SK-N-SH (cell line): ENCODE measurements at regions not wholly inside any gene's neighbourhood (a gene's known extent, or its start where the extent isn't known, plus 50 kb on each side); places are given as distances from the start of the nearest gene placed in this dataset.

Source experiments
- EP300 ChIP-seq, 2 experiments: IDR thresholded peaks; 2 replicates each; pipeline versions ENCODE4 v1.4.0 to v1.6.1; 2012; ENCODE audit warnings: borderline replicate concordance in 1 of 2, low read depth in 1 of 2, low read length in 1 of 2
- EZH2phosphoT487 ChIP-seq: fragments of 200-600 bp; sonication (generic); IDR thresholded peaks from 2 replicates; pipeline ENCODE4 v1.6.1; 2017; ENCODE audit warnings: low read depth, mixed run types, mild to moderate bottlenecking, antibody characterized with exemption, moderate library complexity, borderline replicate concordance
- GABPA ChIP-seq: IDR thresholded peaks from 2 replicates; pipeline ENCODE4 v1.4.0; 2012; ENCODE audit warnings: low read depth, mild to moderate bottlenecking
- JUND ChIP-seq: IDR thresholded peaks from 2 replicates; pipeline ENCODE4 v1.4.0; 2012
- POLR2AphosphoS5 ChIP-seq: IDR thresholded peaks from 2 replicates; pipeline ENCODE4 v1.6.1; 2012; ENCODE audit warnings: low read depth, low read length
- RCOR1 ChIP-seq: fragments of 150-350 bp; IDR thresholded peaks from 2 replicates; pipeline ENCODE4 v1.6.1; 2017; ENCODE audit warnings: antibody characterized with exemption, low read length
- RFX5 ChIP-seq: IDR thresholded peaks from 2 replicates; pipeline ENCODE4 v1.6.1; 2012; ENCODE audit warnings: mild to moderate bottlenecking, improper control_type of control experiment, low read length
- TAF1 ChIP-seq: IDR thresholded peaks from 2 replicates; pipeline ENCODE4 v1.6.1; 2012; ENCODE audit warnings: low read depth, mild to moderate bottlenecking, low read length, moderate library complexity, borderline replicate concordance
- TEAD4 ChIP-seq: IDR thresholded peaks from 2 replicates; pipeline ENCODE4 v1.4.0; 2012; ENCODE audit warnings: mild to moderate bottlenecking, borderline replicate concordance; ENCODE audit not compliant: insufficient read depth
- TF ChIP-seq, protein P1 (sequence below): fragments of 200-600 bp; sonication (generic); IDR thresholded peaks from 2 replicates; pipeline ENCODE4 v1.6.1; 2017; ENCODE audit warnings: antibody characterized with exemption, mild to moderate bottlenecking, moderate library complexity
- TF ChIP-seq, protein P2 (sequence below): IDR thresholded peaks from 2 replicates; pipeline ENCODE4 v1.4.0; 2012; ENCODE audit warnings: low read depth
- TF ChIP-seq, protein P3 (sequence below): fragments of 150-350 bp; IDR thresholded peaks from 2 replicates; pipeline ENCODE4 v1.6.1; 2017; ENCODE audit warnings: antibody characterized with exemption, low read length, low read depth, borderline replicate concordance

DNA sequence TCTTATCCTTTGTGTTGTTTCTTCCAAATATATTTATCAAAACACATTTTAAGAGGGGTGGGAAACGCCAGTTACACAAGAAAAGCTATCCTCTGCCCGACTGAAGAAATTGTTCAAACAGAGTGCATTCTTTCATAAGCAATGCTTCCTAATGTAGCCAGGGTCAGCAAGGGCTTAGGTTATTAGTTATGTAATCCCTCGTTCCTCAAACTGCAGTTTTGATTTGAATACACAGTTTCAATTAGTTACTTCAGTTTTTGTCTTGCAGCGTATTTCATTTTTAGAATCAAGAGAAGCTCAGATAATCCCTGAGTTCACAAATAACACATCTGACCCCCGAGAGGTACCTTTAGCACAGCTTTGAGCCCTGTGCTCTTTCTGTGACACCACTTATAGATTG, 141.7 kb upstream of the NRIP1 start:
- TF ChIP-seq, protein P1, sequence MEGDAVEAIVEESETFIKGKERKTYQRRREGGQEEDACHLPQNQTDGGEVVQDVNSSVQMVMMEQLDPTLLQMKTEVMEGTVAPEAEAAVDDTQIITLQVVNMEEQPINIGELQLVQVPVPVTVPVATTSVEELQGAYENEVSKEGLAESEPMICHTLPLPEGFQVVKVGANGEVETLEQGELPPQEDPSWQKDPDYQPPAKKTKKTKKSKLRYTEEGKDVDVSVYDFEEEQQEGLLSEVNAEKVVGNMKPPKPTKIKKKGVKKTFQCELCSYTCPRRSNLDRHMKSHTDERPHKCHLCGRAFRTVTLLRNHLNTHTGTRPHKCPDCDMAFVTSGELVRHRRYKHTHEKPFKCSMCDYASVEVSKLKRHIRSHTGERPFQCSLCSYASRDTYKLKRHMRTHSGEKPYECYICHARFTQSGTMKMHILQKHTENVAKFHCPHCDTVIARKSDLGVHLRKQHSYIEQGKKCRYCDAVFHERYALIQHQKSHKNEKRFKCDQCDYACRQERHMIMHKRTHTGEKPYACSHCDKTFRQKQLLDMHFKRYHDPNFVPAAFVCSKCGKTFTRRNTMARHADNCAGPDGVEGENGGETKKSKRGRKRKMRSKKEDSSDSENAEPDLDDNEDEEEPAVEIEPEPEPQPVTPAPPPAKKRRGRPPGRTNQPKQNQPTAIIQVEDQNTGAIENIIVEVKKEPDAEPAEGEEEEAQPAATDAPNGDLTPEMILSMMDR = no peak
- TF ChIP-seq EZH2phosphoT487 = no peak
- TF ChIP-seq POLR2AphosphoS5 = no peak
- no peak for TF ChIP-seq TAF1
- TF ChIP-seq, protein P2, sequence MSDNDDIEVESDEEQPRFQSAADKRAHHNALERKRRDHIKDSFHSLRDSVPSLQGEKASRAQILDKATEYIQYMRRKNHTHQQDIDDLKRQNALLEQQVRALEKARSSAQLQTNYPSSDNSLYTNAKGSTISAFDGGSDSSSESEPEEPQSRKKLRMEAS = no peak
- no peak for TF ChIP-seq RCOR1
- TF ChIP-seq GABPA = no peak
- TF ChIP-seq, protein P3, sequence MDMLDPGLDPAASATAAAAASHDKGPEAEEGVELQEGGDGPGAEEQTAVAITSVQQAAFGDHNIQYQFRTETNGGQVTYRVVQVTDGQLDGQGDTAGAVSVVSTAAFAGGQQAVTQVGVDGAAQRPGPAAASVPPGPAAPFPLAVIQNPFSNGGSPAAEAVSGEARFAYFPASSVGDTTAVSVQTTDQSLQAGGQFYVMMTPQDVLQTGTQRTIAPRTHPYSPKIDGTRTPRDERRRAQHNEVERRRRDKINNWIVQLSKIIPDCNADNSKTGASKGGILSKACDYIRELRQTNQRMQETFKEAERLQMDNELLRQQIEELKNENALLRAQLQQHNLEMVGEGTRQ = no peak
- no peak for TF ChIP-seq EP300 (IDR thresholded peaks at IDR 0.05; ENCODE audit: borderline replicate concordance in 1 of 2, low read depth in 1 of 2, low read length in 1 of 2)
- no peak for TF ChIP-seq TEAD4
- TF ChIP-seq RFX5 = no peak
- TF ChIP-seq JUND = no peak
